Thymus (tissue), 11 donors: ENCODE measurements at regions not wholly inside any gene's neighbourhood (a gene's known extent, or its start where the extent isn't known, plus 50 kb on each side); places are given as distances from the start of the nearest gene placed in this dataset.
A peak's percentile ranks its signal among the peaks of the same experiment; 100 is the strongest.

Experiments
- DNase-seq, 9 donors: peaks; one replicate each; pipeline ENCODE4 v3.0.0-alpha.2; 2013; ENCODE audit warnings: low spot score in 9 of 9, low read depth in 6 of 9, missing footprints in 1 of 9
- H3K27ac ChIP-seq, 2 donors: one replicate each; pipeline ENCODE4 v1.5.1; 2013; ENCODE audit warnings: control low read depth in 1 of 2, low read depth in 1 of 2, low read length in 1 of 2, mild to moderate bottlenecking in 1 of 2, moderate library complexity in 1 of 2
- H3K27me3 ChIP-seq, 2 donors: one replicate each; pipeline ENCODE4 v1.5.1; 2013; ENCODE audit warnings: low read length in 1 of 2; ENCODE audit not compliant: control insufficient read depth in 2 of 2, insufficient read depth in 1 of 2
- H3K36me3 ChIP-seq, 2 donors: one replicate each; pipeline ENCODE4 v1.5.1; 2013; ENCODE audit warnings: low read length in 1 of 2, mild to moderate bottlenecking in 1 of 2, moderate library complexity in 1 of 2; ENCODE audit not compliant: control insufficient read depth in 2 of 2, insufficient read depth in 2 of 2
- H3K4me1 ChIP-seq, 2 donors: one replicate each; pipeline ENCODE4 v1.5.1; 2013; ENCODE audit warnings: low read length in 2 of 2; ENCODE audit not compliant: control insufficient read depth in 2 of 2, insufficient read depth in 2 of 2
- H3K4me3 ChIP-seq, 2 donors: one replicate each; pipeline ENCODE4 v1.5.1; 2013; ENCODE audit warnings: low read length in 2 of 2, control low read depth in 1 of 2, mild to moderate bottlenecking in 1 of 2
- H3K9me3 ChIP-seq, 2 donors: one replicate each; pipeline ENCODE4 v1.5.1; 2013; ENCODE audit warnings: low read length in 1 of 2, mild to moderate bottlenecking in 1 of 2; ENCODE audit not compliant: control insufficient read depth in 2 of 2, insufficient read depth in 1 of 2
- WGBS: extraction: QIAGEN DNeasy Blood & Tissue Kit; methylation state at CpG from one replicate; pipeline ENCODE4 v1.1.7; 2013; 5-methylcytosine and 5-hydroxymethylcytosine counted together
- donor health status: healthy.

DNA sequence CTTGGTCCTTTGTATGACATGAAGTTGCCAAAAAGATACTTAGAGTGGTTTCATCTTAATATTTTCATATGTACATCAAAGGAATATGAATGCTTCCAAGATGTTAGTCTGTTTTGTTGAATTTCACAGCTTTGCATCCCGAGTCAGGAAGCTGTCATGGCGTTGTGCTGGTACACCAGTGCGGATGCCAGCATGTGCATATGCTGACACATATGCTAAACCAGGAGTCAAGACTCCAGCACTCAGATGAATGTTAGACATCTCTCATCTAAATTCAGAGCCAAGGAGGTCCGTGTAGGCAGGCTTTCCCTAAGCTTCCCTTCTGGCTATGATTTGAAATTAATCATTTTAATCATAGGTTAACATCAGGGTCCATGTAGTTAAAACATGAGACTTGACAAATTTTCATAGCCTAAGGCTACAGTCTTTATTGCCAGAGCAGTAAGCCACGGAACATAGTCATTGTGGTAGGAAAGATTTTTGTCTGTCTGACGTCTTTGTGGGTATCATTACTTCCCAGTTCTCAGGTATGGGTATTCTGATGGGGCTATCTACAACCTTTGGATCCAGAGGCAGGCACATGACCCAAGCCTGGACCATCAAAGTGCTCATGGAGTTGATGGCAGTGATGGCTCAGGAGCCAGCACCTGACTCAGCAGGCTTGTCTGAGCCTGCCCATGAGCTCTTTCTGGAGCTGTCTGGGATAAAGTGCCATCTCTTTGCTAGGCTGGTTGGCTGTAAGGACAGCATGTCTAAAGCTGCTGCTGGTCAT, 246.1 kb downstream of the KCNRG start:
- Histone ChIP-seq H3K4me1 (peaks cover 10 to 21% of the 10 kb centered on the region in 2 donors), H3K4me3 (no peak overlapping the region), H3K9me3 (peaks cover 0 to 3% of the 10 kb centered on the region in 2 donors), H3K27me3 (no peaks in the 10 kb centered on the region), H3K27ac (no peak overlapping the region), H3K36me3 (no peaks in the 10 kb centered on the region)
- DNase-seq, result no peak
- 90% methylated on average over 6 of the region's 6 CpGs for WGBS

DNA sequence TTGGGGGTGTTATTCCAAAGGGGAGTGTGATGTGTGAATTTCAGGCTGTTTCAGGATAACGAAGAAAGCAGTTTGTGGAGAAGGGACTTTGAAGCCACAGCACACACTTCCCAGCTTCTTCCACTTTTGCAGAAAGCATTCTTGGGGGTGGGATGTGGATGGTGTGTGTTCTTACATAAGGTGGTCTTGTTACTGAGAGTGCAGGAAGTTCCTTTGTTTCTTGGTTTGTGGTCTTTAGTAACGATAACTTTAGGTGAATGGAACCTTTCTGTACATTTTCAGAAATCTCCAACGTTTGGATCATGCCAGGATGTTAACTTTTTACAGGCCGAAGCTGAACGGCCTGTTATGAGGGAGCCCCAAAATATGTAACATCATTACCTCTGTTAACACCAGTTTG, 251.8 kb downstream of the KCNRG start:
- peak in 1 of 9 donors; percentile 69 for DNase-seq
- Histone ChIP-seq H3K9me3 (no peaks in the 10 kb centered on the region), H3K4me1 (peaks cover 24 to 43% of the 10 kb centered on the region in 2 donors), H3K36me3 (no peaks in the 10 kb centered on the region), H3K27ac (peak overlapping the region; percentile 74 to 90), H3K4me3 (no peak overlapping the region), H3K27me3 (no peaks in the 10 kb centered on the region)
- 30% methylated on average over 5 of the region's 5 CpGs for WGBS

DNA sequence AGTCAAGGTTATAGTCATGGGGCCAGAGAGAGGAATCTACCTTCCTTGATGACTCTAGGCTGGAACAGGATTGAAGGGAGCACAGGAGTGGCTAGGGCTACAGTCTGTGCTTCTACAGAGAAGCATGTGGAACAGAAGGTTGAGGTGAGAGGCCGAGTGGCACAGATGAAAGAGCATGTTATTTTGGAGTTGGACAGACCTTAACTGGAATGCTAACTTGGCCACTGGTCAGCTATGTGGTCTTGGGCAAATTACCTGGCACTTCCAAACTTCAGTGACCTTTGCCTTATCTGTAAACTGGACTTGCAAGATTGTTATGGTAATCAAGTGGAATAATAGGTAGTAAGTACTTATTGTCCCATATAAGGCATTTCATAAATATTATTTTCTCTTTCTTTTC, 252.7 kb downstream of the KCNRG start:
- H3K4me3 ChIP-seq, result no peak overlapping the region
- H3K27ac ChIP-seq, result peak overlapping the region in 1 of 2 donors; percentile 90
- H3K4me1 ChIP-seq, result peaks cover 24 to 43% of the 10 kb centered on the region in 2 donors
- no peaks in the 10 kb centered on the region for H3K9me3 ChIP-seq
- WGBS, result 95% methylated on average over 1 of the region's 1 CpG
- H3K27me3 ChIP-seq, result no peaks in the 10 kb centered on the region
- H3K36me3 ChIP-seq, result no peaks in the 10 kb centered on the region
- no peak for DNase-seq

DNA sequence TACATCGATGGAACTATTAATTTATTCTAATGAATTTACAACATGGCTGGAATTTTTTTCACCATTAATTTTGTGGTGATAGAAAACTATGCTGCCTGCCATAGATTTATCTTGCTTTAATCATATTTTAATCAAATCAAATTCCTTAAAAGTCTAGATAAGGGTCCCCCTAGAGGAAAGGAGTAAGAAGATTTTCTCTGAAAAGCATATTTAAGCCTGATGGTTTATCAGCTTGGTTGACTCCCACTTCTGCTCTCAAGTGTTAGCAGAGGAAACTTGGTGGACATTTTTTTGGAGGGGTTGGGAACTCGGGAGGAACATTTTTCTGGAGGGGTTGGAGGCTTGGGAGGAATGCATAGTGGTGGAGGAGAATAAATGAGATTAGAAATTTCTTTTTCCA, 253.3 kb downstream of the KCNRG start:
- Histone ChIP-seq H3K36me3 (no peaks in the 10 kb centered on the region), H3K27ac (no peak overlapping the region), H3K9me3 (no peaks in the 10 kb centered on the region), H3K4me1 (peaks cover 24 to 43% of the 10 kb centered on the region in 2 donors), H3K27me3 (no peaks in the 10 kb centered on the region), H3K4me3 (no peak overlapping the region)
- DNase-seq, result no peak
- WGBS, result 95% methylated on average over 2 of the region's 2 CpGs

DNA sequence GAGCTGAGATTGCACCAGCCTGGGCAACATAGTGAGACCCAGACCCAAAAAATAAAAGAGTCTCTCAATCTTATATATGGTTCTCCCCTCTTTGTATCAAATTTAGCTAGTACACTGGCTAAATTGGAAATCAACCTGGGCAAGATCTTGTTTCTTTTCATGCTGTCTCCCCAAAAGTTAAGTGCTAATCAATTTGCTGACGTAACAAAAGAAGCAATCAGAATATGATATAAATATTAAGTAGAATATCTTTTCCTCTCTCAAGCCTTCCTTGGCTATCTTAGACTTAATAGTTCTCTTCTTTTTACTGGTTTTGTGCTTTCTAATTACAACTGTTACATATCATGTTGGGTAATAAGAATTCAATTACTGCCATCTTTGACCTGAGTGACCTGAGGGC, 258.9 kb downstream of the KCNRG start:
- peaks cover 3 to 10% of the 10 kb centered on the region in 2 donors for H3K4me1 ChIP-seq
- no peaks in the 10 kb centered on the region for H3K27me3 ChIP-seq
- no peak overlapping the region for H3K4me3 ChIP-seq
- H3K36me3 ChIP-seq, result no peaks in the 10 kb centered on the region
- DNase-seq, result no peak
- WGBS, result 99% methylated on average over 1 of the region's 1 CpG
- H3K9me3 ChIP-seq, result peaks cover 0 to 4% of the 10 kb centered on the region in 2 donors
- H3K27ac ChIP-seq, result no peak overlapping the region

DNA sequence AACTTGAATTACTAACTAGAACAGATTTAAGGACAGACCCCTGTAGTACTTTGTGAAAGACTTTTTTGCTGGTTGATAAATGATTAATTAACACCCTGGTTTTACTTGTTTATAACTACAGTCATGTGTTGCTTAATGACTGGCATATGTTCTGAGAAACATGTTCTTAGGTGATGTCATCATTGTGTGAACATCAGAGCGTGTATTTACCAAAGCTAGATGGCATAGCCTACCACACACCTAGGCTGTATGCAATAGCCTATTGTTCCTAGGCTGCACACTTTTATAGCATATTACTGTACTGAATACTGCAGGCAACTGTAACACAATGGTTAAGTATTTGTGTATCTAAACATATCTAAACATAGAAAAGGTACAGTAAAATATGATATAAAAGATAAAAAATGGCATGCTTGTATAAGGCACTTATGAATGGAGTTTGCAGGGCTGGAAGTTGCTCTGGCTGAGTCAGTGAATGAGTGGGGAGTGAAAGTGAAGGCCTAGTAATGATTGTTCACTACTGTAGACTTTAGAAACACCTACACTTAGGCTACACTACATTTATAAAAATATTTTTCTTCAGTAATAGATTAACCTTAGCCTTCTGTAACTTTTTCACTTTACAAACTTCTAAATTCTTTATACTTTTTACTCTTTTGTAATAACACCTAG, 260.3 kb downstream of the KCNRG start:
- H3K4me1 ChIP-seq, result peaks cover under 1 to 7% of the 10 kb centered on the region in 2 donors
- no peaks in the 10 kb centered on the region for H3K27me3 ChIP-seq
- H3K36me3 ChIP-seq, result no peaks in the 10 kb centered on the region
- H3K4me3 ChIP-seq, result no peak overlapping the region
- no peak for DNase-seq
- H3K27ac ChIP-seq, result no peak overlapping the region
- WGBS, result 92% methylated on average over 1 of the region's 1 CpG
- H3K9me3 ChIP-seq, result peaks cover 0 to 4% of the 10 kb centered on the region in 2 donors

DNA sequence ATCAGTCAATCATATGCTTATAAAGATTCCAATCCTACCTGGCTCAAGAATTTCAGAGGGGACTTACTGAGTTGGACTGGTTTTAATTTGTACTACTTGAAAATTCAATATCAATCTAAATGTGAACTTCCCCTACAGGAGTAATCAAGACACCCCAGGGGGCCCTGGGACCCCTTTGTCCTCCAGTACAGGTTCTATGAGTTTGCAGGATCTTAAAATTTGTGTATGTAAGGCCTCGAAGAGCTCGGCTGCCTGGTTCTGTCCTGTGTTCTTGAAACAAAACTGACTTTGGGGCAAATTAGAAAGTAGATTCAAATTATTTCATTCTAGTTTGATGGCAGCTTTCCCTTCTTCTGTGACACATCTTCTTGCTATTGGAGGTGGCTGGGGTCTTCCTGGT, 261.3 kb downstream of the KCNRG start:
- DNase-seq, result no peak
- no peak overlapping the region for H3K27ac ChIP-seq
- peaks cover 0 to 4% of the 10 kb centered on the region in 2 donors for H3K9me3 ChIP-seq
- H3K4me3 ChIP-seq, result no peak overlapping the region
- no peaks in the 10 kb centered on the region for H3K27me3 ChIP-seq
- over 99% methylated on average over 2 of the region's 2 CpGs for WGBS
- no peaks in the 10 kb centered on the region for H3K36me3 ChIP-seq
- H3K4me1 ChIP-seq, result no peaks in the 10 kb centered on the region

DNA sequence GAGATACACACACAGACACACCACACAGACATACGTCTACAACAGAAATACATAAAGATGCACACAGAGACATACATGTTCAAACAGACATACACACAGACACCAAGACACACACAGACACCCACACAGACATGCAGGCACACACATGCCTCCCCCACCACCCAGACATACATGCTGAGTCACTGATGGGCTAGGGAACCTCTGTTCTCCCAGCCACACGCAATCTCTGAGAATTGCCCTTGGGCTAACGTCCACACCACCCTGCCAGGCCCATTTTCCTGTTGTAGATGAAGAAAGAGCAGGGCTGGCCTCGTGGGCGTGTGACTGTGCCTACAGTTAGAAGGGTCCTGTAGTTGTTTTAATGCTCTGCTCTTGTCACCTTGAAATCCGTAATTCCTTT, 261.9 kb downstream of the KCNRG start:
- Histone ChIP-seq H3K27me3 (no peaks in the 10 kb centered on the region), H3K9me3 (peaks cover 0 to 4% of the 10 kb centered on the region in 2 donors), H3K4me3 (no peak overlapping the region), H3K27ac (no peak overlapping the region), H3K36me3 (no peaks in the 10 kb centered on the region), H3K4me1 (no peaks in the 10 kb centered on the region)
- WGBS, result 96% methylated on average over 6 of the region's 6 CpGs
- DNase-seq, result no peak

DNA sequence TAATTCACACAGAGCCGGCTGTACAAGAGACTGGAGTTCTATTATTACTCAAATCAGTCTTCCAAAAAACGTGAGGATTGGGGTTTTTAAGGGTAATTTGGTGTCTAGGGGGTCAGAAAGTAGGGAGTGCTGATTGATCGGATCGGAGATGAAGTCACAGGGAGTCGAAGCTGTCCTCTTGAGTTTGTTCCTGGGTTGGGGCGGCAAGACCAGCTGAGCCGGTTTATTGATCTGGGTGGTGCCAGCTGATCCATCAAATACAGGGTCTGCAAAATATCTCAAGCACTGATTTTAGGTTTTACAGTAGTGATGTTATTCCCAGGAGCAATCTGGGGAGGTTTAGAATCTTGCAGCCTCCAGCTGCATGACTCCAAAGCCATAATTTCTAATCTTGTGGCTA, 262.7 kb downstream of the KCNRG start:
- no peak for DNase-seq
- Histone ChIP-seq H3K27ac (no peak overlapping the region), H3K27me3 (no peaks in the 10 kb centered on the region), H3K4me3 (no peak overlapping the region), H3K36me3 (no peaks in the 10 kb centered on the region), H3K9me3 (peaks cover 0 to 4% of the 10 kb centered on the region in 2 donors), H3K4me1 (no peaks in the 10 kb centered on the region)
- WGBS, result 97% methylated on average over 7 of the region's 7 CpGs
